ENCODE measurements at regions not wholly inside any gene's neighbourhood (a gene's known extent, or its start where the extent isn't known, plus 50 kb on each side); places are given as distances from the start of the nearest gene placed in this dataset.
"Not testable (repeated sequence)": the region's sequence is repeated elsewhere in the genome, so short reads cannot be mapped to it uniquely, and the experiment has no call there.

- no peaks in the 10 kb centered on the region for H3K4me1 ChIP-seq (replicated peaks in 1 of 2)
- intact Hi-C loops (cut with DNase I) = no loop called here
- no peaks in the 10 kb centered on the region for H3K9me3 ChIP-seq (replicated peaks in 1 of 3)
- no peak for TF ChIP-seq POLR2A (IDR thresholded peaks at IDR 0.05)
- TF ChIP-seq CTCF (IDR thresholded peaks at IDR 0.05) = no peak
- no peak for DNase-seq
- peaks cover 14% of the 10 kb centered on the region for H3K27me3 ChIP-seq
- no peaks in the 10 kb centered on the region for H3K36me3 ChIP-seq (replicated peaks in 1 of 2)
- no peak overlapping the region for H3K4me3 ChIP-seq
- H3K27ac ChIP-seq = no peak overlapping the region
These were observed 144.3 kb downstream of the BEND2 start for GRCh38 chrX:18076434-18076833.

- TF ChIP-seq CTCF (IDR thresholded peaks at IDR 0.05) (no peak), POLR2A (IDR thresholded peaks at IDR 0.05) (no peak)
- intact Hi-C loops (cut with DNase I) = no loop called here
These were observed 145.1 kb downstream of the BEND2 start for GRCh38 chrX:18075603-18076002.

GRCh38 chrX:18068045-18068444 lies 152.6 kb downstream of the BEND2 start:
- H3K9me3 ChIP-seq (replicated peaks in 1 of 3); intact Hi-C loops (cut with DNase I); H3K4me1 ChIP-seq (replicated peaks in 1 of 2); H3K27ac ChIP-seq; H3K36me3 ChIP-seq (replicated peaks in 1 of 2); DNase-seq; H3K4me3 ChIP-seq: not testable (repeated sequence)
- peaks cover 10% of the 10 kb centered on the region for H3K27me3 ChIP-seq
- 73 to 96% (median 81%) methylated on average over 1 to 3 of the region's 3 CpGs for WGBS, 4 donors

More at GRCh38 chrX:18075603-18076002, 145.1 kb downstream of the BEND2 start:
- peaks cover 14% of the 10 kb centered on the region for H3K27me3 ChIP-seq
- H3K4me1 ChIP-seq (replicated peaks in 1 of 2) = no peaks in the 10 kb centered on the region
- no peaks in the 10 kb centered on the region for H3K36me3 ChIP-seq (replicated peaks in 1 of 2)
- H3K9me3 ChIP-seq (replicated peaks in 1 of 3) = no peaks in the 10 kb centered on the region
- no peak for DNase-seq
- H3K4me3 ChIP-seq = no peak overlapping the region
- no peak overlapping the region for H3K27ac ChIP-seq
- WGBS, 4 donors = 48 to 74% (median 61%) methylated on average over 3 of the region's 3 CpGs

- Histone ChIP-seq H3K4me3 (no peak overlapping the region), H3K36me3 (replicated peaks in 1 of 2) (no peaks in the 10 kb centered on the region), H3K27me3 (no peaks in the 10 kb centered on the region), H3K27ac (no peak overlapping the region), H3K4me1 (replicated peaks in 1 of 2) (no peaks in the 10 kb centered on the region), H3K9me3 (replicated peaks in 1 of 3) (no peaks in the 10 kb centered on the region)
- TF ChIP-seq CTCF (IDR thresholded peaks at IDR 0.05) = no peak
- no peak for TF ChIP-seq POLR2A (IDR thresholded peaks at IDR 0.05)
- DNase-seq = no peak
- intact Hi-C loops (cut with DNase I) = no loop called here
- 44 to 51% (median 48%) methylated on average over 4 to 6 of the region's 6 CpGs for WGBS, 4 donors
These were observed 154.7 kb downstream of the BEND2 start for GRCh38 chrX:18065956-18066355.

GRCh38 chrX:18051690-18052089 lies 169.0 kb downstream of the BEND2 start:
- 40 to 50% (median 45%) methylated on average over 1 of the region's 1 CpG for WGBS, 4 donors
- Histone ChIP-seq H3K36me3 (replicated peaks in 1 of 2) (no peaks in the 10 kb centered on the region), H3K4me3 (no peak overlapping the region), H3K4me1 (replicated peaks in 1 of 2) (no peaks in the 10 kb centered on the region), H3K27ac (no peak overlapping the region), H3K27me3 (peaks cover 11% of the 10 kb centered on the region), H3K9me3 (replicated peaks in 1 of 3) (no peaks in the 10 kb centered on the region)
- no peak for TF ChIP-seq POLR2A (IDR thresholded peaks at IDR 0.05)
- TF ChIP-seq CTCF (IDR thresholded peaks at IDR 0.05) = no peak
- DNase-seq = no peak
- intact Hi-C loops (cut with DNase I) = no loop called here

All from adrenal gland (tissue), 9 donors.